ENCODE measurements at regions not wholly inside any gene's neighbourhood (a gene's known extent, or its start where the extent isn't known, plus 50 kb on each side); places are given as distances from the start of the nearest gene placed in this dataset.

DNA sequence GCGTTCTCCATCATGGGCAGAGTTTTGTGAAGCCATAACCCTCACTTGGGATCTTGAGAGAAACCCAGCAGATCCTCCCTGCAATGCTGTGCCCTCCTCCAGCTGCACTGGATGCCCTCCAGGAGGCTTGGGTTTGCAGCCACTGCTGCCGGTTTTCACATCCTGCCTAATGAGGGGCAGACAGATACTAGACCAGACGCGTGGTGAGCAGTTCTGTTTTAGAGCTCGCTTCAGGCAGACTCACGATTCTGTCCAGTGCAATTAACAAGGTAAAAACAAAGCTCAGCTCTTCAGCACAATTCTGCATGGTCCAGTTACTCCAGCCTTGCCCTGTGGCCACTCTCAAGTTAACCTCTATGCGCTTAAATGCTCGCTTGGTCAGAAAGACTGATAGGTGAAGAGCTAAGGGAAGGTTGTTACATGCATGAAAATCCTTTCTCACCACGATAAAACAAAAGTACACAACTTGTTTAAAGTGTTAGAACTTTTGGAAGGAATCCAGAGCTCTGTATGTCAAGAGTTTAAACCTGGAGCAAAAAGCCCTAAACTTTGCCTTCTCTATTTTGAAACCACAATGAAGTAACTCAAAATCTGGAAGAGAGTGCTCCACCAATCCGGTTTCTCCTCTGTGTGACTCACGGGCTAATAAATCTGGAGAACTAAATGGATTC, 292.3 kb upstream of the FAT3 start:
- Mint-ChIP-seq H3K27ac (no peak overlapping the region), H3K36me3 (no peaks in the 10 kb centered on the region), H3K27me3 (peaks cover 0 to 5% of the 10 kb centered on the region in 2 donors), H3K4me1 (no peaks in the 10 kb centered on the region), H3K4me3 (no peak overlapping the region), H3K9me3 (peaks cover 2 to 33% (median 4%) of the 10 kb centered on the region in 5 donors)
- Histone ChIP-seq H3K27ac (ENCODE audit: low read depth, low read length) (no peak overlapping the region), H3K36me3 (ENCODE audit: insufficient read depth, low read length) (no peaks in the 10 kb centered on the region), H3K4me3 (ENCODE audit: low read length) (no peak overlapping the region), H3K4me1 (ENCODE audit: insufficient read depth, low read length) (no peaks in the 10 kb centered on the region), H3K9me3 (ENCODE audit: low read length) (no peaks in the 10 kb centered on the region), H3K27me3 (ENCODE audit: insufficient read depth, low read length, poor library complexity, severe bottlenecking) (no peaks in the 10 kb centered on the region)
- CTCF ChIA-PET = no interaction called here
- POLR2A ChIA-PET = no interaction called here
- no peak for DNase-seq

DNA sequence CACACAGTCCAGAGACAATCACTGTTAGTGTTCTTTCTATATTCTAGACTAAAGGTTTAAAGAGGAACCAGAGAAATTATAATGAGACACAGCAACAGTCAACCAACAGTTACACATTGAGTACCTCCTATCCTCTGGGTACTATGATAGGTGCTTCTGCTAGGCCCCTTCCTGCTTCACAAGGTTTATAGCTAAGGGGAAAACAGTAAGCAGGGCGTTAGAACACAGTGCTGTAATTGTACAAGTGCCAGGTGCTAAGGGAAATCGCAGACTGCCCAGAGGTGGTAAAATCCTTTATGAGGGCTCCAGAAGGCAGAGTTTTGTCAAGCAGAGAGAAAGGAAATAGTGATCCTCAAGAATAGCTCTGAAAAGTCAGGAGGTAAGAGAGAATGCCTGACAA, 297.2 kb upstream of the FAT3 start:
- no peaks in the 10 kb centered on the region for H3K9me3 ChIP-seq (ENCODE audit: low read length)
- Mint-ChIP-seq H3K9me3 (peaks cover 1 to 20% (median 10%) of the 10 kb centered on the region in 5 donors), H3K4me3 (no peak overlapping the region), H3K27me3 (peaks cover 0 to 3% of the 10 kb centered on the region in 2 donors), H3K4me1 (no peaks in the 10 kb centered on the region), H3K27ac (no peak overlapping the region), H3K36me3 (no peaks in the 10 kb centered on the region)
- H3K27me3 ChIP-seq (ENCODE audit: insufficient read depth, low read length, poor library complexity, severe bottlenecking) = no peaks in the 10 kb centered on the region
- DNase-seq = no peak
- ChIA-PET CTCF (no interaction called here), POLR2A (no interaction called here)
- no peaks in the 10 kb centered on the region for H3K4me1 ChIP-seq (ENCODE audit: insufficient read depth, low read length)
- no peak overlapping the region for H3K4me3 ChIP-seq (ENCODE audit: low read length)
- no peaks in the 10 kb centered on the region for H3K36me3 ChIP-seq (ENCODE audit: insufficient read depth, low read length)
- no peak overlapping the region for H3K27ac ChIP-seq (ENCODE audit: low read depth, low read length)

DNA sequence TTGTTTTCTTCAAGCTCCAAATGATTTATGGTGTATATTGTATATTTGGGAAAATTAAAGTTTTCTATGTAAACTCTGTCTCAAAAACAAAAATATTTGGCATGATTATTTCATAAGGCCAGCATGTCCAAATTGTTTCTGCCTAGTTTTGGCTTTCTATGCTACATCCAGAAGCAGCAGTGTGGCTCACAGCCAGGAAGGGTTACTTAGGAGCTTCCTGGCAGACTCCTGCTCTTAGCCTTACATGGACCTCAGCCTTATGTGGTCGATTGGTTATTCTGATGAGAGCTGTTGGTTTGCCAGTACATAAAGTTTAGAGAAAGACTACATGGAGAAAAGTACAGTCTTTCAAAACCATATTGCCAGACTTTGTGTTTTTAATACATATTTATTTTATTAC, 297.7 kb upstream of the FAT3 start:
- no peaks in the 10 kb centered on the region for H3K4me1 Mint-ChIP-seq
- H3K4me3 Mint-ChIP-seq = no peak overlapping the region
- H3K27me3 ChIP-seq (ENCODE audit: insufficient read depth, low read length, poor library complexity, severe bottlenecking) = no peaks in the 10 kb centered on the region
- ChIA-PET POLR2A (no interaction called here), CTCF (no interaction called here)
- H3K36me3 ChIP-seq (ENCODE audit: insufficient read depth, low read length) = no peaks in the 10 kb centered on the region
- H3K4me1 ChIP-seq (ENCODE audit: insufficient read depth, low read length) = no peaks in the 10 kb centered on the region
- peaks cover 1 to 20% (median 10%) of the 10 kb centered on the region in 5 donors for H3K9me3 Mint-ChIP-seq
- H3K36me3 Mint-ChIP-seq = no peaks in the 10 kb centered on the region
- H3K4me3 ChIP-seq (ENCODE audit: low read length) = no peak overlapping the region
- peaks cover 0 to 3% of the 10 kb centered on the region in 2 donors for H3K27me3 Mint-ChIP-seq
- no peak for DNase-seq
- H3K27ac Mint-ChIP-seq = no peak overlapping the region
- H3K9me3 ChIP-seq (ENCODE audit: low read length) = no peaks in the 10 kb centered on the region
- H3K27ac ChIP-seq (ENCODE audit: low read depth, low read length) = no peak overlapping the region

DNA sequence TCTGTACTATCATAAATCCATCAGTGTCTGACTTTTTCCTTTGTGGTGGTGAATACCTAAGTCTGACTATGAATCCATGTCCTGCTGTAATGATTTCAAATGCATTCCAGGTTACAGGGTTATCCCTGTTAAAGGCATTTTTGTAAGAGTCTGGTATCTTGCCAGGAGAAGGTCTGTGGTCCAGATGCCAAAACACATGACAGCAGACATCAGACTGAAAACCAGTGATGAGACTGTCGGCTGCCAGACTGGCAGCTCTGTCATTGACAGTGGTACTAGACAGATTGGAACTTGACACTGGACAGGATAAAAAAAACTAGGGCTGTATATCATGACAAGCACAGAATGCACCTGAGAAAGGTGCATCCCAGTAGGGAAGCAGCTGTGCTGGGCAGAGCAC, 301.8 kb upstream of the FAT3 start:
- no peak overlapping the region for H3K4me3 Mint-ChIP-seq
- no peak for DNase-seq
- no peaks in the 10 kb centered on the region for H3K36me3 Mint-ChIP-seq
- Histone ChIP-seq H3K36me3 (ENCODE audit: insufficient read depth, low read length) (no peaks in the 10 kb centered on the region), H3K4me1 (ENCODE audit: insufficient read depth, low read length) (no peaks in the 10 kb centered on the region), H3K27ac (ENCODE audit: low read depth, low read length) (no peak overlapping the region), H3K27me3 (ENCODE audit: insufficient read depth, low read length, poor library complexity, severe bottlenecking) (no peaks in the 10 kb centered on the region), H3K9me3 (ENCODE audit: low read length) (peaks cover 4% of the 10 kb centered on the region), H3K4me3 (ENCODE audit: low read length) (no peak overlapping the region)
- ChIA-PET POLR2A (no interaction called here), CTCF (no interaction called here)
- no peaks in the 10 kb centered on the region for H3K27me3 Mint-ChIP-seq
- H3K4me1 Mint-ChIP-seq = no peaks in the 10 kb centered on the region
- H3K27ac Mint-ChIP-seq = no peak overlapping the region
- H3K9me3 Mint-ChIP-seq = peaks cover 0 to 23% (median 9%) of the 10 kb centered on the region in 5 donors

DNA sequence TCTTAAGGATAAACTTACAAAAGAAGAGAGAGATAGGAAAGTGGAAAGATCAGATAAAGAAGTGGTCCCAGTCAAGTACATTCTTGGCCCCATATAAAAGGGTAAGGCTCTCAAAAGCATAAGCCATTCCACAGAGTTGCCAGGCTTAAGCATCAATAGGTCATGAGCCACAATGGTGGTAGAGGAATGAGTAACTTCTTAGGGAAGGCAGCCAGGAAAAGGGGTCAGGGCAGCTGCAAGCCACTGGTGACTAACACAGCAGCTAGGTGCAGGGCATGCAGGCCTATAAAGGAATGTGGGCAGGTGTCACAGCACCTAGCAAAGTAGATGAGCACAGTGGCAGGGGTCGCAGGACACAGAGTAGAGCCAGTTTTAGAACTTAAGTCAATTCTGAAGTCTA, 302.6 kb upstream of the FAT3 start:
- no peaks in the 10 kb centered on the region for H3K4me1 ChIP-seq (ENCODE audit: insufficient read depth, low read length)
- no peak overlapping the region for H3K4me3 Mint-ChIP-seq
- no peak overlapping the region for H3K4me3 ChIP-seq (ENCODE audit: low read length)
- no peaks in the 10 kb centered on the region for H3K27me3 ChIP-seq (ENCODE audit: insufficient read depth, low read length, poor library complexity, severe bottlenecking)
- H3K27me3 Mint-ChIP-seq = no peaks in the 10 kb centered on the region
- ChIA-PET CTCF (no interaction called here), POLR2A (no interaction called here)
- no peak overlapping the region for H3K27ac Mint-ChIP-seq
- H3K36me3 Mint-ChIP-seq = no peaks in the 10 kb centered on the region
- peaks cover 4% of the 10 kb centered on the region for H3K9me3 ChIP-seq (ENCODE audit: low read length)
- DNase-seq = no peak
- H3K4me1 Mint-ChIP-seq = no peaks in the 10 kb centered on the region
- H3K9me3 Mint-ChIP-seq = peaks cover 0 to 19% (median 9%) of the 10 kb centered on the region in 5 donors
- H3K27ac ChIP-seq (ENCODE audit: low read depth, low read length) = no peak overlapping the region
- H3K36me3 ChIP-seq (ENCODE audit: insufficient read depth, low read length) = no peaks in the 10 kb centered on the region

DNA sequence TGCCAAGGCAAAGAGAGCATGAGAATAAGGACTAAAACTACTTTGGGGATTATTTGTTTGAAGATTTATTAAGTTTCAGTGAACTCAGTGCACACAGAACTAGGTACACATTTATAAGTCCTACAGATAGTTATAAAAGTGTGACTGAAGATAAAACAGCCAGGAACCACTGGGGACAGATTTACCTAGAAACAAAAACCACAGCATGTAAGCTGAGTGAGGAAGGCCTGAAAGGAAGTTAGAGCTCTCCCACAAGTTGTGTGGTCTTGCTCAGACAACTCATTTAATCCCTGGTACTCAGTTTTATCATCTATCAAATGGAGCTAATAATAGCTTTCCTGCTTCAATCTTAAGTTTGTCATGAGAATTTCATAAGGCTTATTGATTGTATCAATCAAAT, 311.2 kb upstream of the FAT3 start:
- no peaks in the 10 kb centered on the region for H3K27me3 Mint-ChIP-seq
- no peaks in the 10 kb centered on the region for H3K36me3 ChIP-seq (ENCODE audit: insufficient read depth, low read length)
- no peak overlapping the region for H3K4me3 Mint-ChIP-seq
- ChIA-PET CTCF (no interaction called here), POLR2A (no interaction called here)
- no peak overlapping the region for H3K27ac Mint-ChIP-seq
- peaks cover 5 to 31% (median 8%) of the 10 kb centered on the region in 5 donors for H3K9me3 Mint-ChIP-seq
- H3K9me3 ChIP-seq (ENCODE audit: low read length) = no peaks in the 10 kb centered on the region
- no peak overlapping the region for H3K4me3 ChIP-seq (ENCODE audit: low read length)
- H3K4me1 ChIP-seq (ENCODE audit: insufficient read depth, low read length) = no peaks in the 10 kb centered on the region
- H3K27me3 ChIP-seq (ENCODE audit: insufficient read depth, low read length, poor library complexity, severe bottlenecking) = no peaks in the 10 kb centered on the region
- no peaks in the 10 kb centered on the region for H3K4me1 Mint-ChIP-seq
- H3K27ac ChIP-seq (ENCODE audit: low read depth, low read length) = no peak overlapping the region
- no peak for DNase-seq
- H3K36me3 Mint-ChIP-seq = no peaks in the 10 kb centered on the region

DNA sequence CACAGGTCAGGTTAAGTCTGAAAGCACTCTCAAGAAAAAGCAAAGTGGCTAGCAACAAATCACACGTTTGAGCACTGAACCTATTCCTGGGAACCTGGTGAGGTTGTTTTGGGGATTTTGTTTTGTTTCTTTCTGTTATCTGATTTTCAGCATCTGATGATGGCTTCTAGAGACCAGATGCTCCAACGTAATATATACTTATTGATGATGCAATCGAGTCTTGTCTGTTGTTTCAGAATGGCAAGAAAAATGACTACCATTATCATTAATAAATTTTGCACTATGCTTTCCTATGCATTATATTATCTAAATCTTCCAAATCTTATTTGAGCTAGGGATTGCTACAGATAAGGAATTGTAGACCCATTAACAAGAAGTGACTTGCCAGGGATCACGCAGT, 312.3 kb upstream of the FAT3 start:
- Histone ChIP-seq H3K27ac (ENCODE audit: low read depth, low read length) (no peak overlapping the region), H3K27me3 (ENCODE audit: insufficient read depth, low read length, poor library complexity, severe bottlenecking) (no peaks in the 10 kb centered on the region), H3K36me3 (ENCODE audit: insufficient read depth, low read length) (no peaks in the 10 kb centered on the region), H3K4me1 (ENCODE audit: insufficient read depth, low read length) (no peaks in the 10 kb centered on the region), H3K9me3 (ENCODE audit: low read length) (no peaks in the 10 kb centered on the region), H3K4me3 (ENCODE audit: low read length) (no peak overlapping the region)
- ChIA-PET CTCF (no interaction called here), POLR2A (no interaction called here)
- Mint-ChIP-seq H3K27me3 (no peaks in the 10 kb centered on the region), H3K4me1 (no peaks in the 10 kb centered on the region), H3K27ac (no peak overlapping the region), H3K9me3 (peaks cover 5 to 32% (median 8%) of the 10 kb centered on the region in 5 donors), H3K4me3 (no peak overlapping the region), H3K36me3 (no peaks in the 10 kb centered on the region)
- no peak for DNase-seq

DNA sequence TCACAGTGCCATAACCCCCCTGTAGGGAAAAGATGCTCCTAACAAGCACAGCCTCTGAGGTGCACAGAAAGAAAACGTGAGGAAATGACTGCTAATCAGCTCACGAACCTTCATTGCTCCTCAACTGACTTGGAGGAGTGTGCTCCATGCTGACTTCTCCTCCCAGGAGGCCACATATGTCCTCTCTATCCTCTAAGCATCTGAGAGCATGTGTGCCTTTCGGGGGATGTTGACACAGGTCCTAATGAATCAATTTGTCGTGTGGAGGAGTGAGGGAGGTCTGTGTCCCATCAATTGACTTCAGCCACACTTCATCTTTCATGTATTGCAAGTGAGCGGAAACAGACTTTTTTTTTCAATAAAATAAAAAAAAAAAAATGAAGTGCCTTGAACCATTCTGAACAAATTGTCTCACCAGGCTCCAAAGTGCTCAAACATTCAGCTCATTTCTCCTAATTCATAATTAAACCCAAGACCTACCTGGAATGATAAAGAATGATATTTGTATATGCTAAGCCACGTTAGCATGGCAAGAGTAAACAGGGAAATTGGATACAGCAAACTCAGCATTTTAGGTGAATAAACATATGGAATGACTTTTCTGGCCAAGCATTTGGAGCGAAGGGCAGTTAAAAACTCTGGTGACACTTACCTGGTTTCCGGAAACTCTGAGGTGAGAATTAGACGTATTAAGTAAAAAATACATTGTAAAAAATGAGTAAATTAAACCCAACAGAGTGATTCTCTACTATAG, 317.6 kb upstream of the FAT3 start:
- no peak for DNase-seq
- H3K27me3 Mint-ChIP-seq = no peaks in the 10 kb centered on the region
- no peak overlapping the region for H3K4me3 ChIP-seq (ENCODE audit: low read length)
- H3K4me1 ChIP-seq (ENCODE audit: insufficient read depth, low read length) = no peaks in the 10 kb centered on the region
- peaks cover 4 to 30% (median 5%) of the 10 kb centered on the region in 5 donors for H3K9me3 Mint-ChIP-seq
- no peak overlapping the region for H3K27ac ChIP-seq (ENCODE audit: low read depth, low read length)
- no peaks in the 10 kb centered on the region for H3K9me3 ChIP-seq (ENCODE audit: low read length)
- ChIA-PET POLR2A (no interaction called here), CTCF (no interaction called here)
- no peaks in the 10 kb centered on the region for H3K27me3 ChIP-seq (ENCODE audit: insufficient read depth, low read length, poor library complexity, severe bottlenecking)
- no peaks in the 10 kb centered on the region for H3K36me3 Mint-ChIP-seq
- no peaks in the 10 kb centered on the region for H3K36me3 ChIP-seq (ENCODE audit: insufficient read depth, low read length)
- no peaks in the 10 kb centered on the region for H3K4me1 Mint-ChIP-seq
- no peak overlapping the region for H3K4me3 Mint-ChIP-seq
- H3K27ac Mint-ChIP-seq = no peak overlapping the region

Data from CD8-positive, alpha-beta memory T cell (primary cell).